OCI-LY3 (cell line): ENCODE measurements at regions not wholly inside any gene's neighbourhood (a gene's known extent, or its start where the extent isn't known, plus 50 kb on each side); places are given as distances from the start of the nearest gene placed in this dataset.

Experiments
- H2AFZ ChIP-seq: fragments of 200-600, 300-600 bp; shearing (Covaris generic); 2 replicates; pipeline ENCODE4 v1.6.0; 2014; ENCODE audit warnings: antibody characterized with exemption, low read depth, low read length
- H3K27ac ChIP-seq: fragments of 200-600, 300-600 bp; sonication (generic); 2 replicates; pipeline ENCODE4 v1.5.1; 2014; ENCODE audit warnings: mild to moderate bottlenecking, low read length, moderate library complexity, mixed read lengths
- H3K27me3 ChIP-seq: fragments of 200-600, 300-600 bp; sonication (generic); 2 replicates; pipeline ENCODE4 v1.6.1; 2014; ENCODE audit warnings: low read depth, low read length, mixed read lengths
- H3K36me3 ChIP-seq: fragments of 200-600, 300-600 bp; sonication (generic); replicated peaks from 2 replicates; pipeline ENCODE3; 2014; ENCODE audit warnings: low read depth, low read length, mixed read lengths
- H3K4me1 ChIP-seq: fragments of 300-600, 200-600 bp; sonication (generic); 2 replicates; pipeline ENCODE4 v1.6.1; 2014; ENCODE audit warnings: low read length, mixed read lengths
- H3K4me2 ChIP-seq: fragments of 200-600, 300-600 bp; sonication (generic); 2 replicates; pipeline ENCODE4 v1.6.1; 2014; ENCODE audit warnings: low read length, mixed read lengths
- H3K4me3 ChIP-seq: fragments of 300-600, 200-600 bp; sonication (generic); 2 replicates; pipeline ENCODE4 v1.5.1; 2014; ENCODE audit warnings: antibody characterized with exemption, mild to moderate bottlenecking, low read length, moderate library complexity
- H3K79me2 ChIP-seq: fragments of 300-600, 200-600 bp; shearing (Covaris generic); 2 replicates; pipeline ENCODE4 v1.6.1; 2014; ENCODE audit warnings: mild to moderate bottlenecking, low read length, mixed read lengths
- H3K9ac ChIP-seq: fragments of 300-600, 200-600 bp; shearing (Covaris generic); 2 replicates; pipeline ENCODE4 v1.6.0; 2014; ENCODE audit warnings: mild to moderate bottlenecking, low read length, moderate library complexity
- H3K9me3 ChIP-seq: fragments of 200-600, 300-600 bp; shearing (Covaris generic); 2 replicates; pipeline ENCODE4 v1.6.1; 2014; ENCODE audit warnings: low read length, mixed read lengths; ENCODE audit not compliant: insufficient read depth
- H4K20me1 ChIP-seq: fragments of 200-600, 300-600 bp; sonication (generic); 2 replicates; pipeline ENCODE4 v1.6.1; 2016; ENCODE audit warnings: low read length, mixed read lengths; ENCODE audit not compliant: insufficient read depth
- CTCF ChIP-seq: fragments of 200-600, 300-600 bp; sonication (generic); IDR thresholded peaks from 2 replicates; pipeline ENCODE4 v1.5.1; 2014; ENCODE audit warnings: antibody characterized with exemption, low read length, low read depth
- EZH2phosphoT487 ChIP-seq: fragments of 200-600 bp; shearing (Covaris generic); IDR thresholded peaks from 2 replicates; pipeline ENCODE4 v1.6.1; 2018; ENCODE audit warnings: antibody characterized with exemption, mixed run types, low read depth

GRCh38 chr9:90016272-90016671 is 411.5 kb downstream of the GADD45G start:
- Histone ChIP-seq H4K20me1 (no peaks in the 10 kb centered on the region), H3K4me1 (peaks cover 13% of the 10 kb centered on the region), H3K4me2 (no peak overlapping the region), H3K79me2 (no peaks in the 10 kb centered on the region), H3K36me3 (no peaks in the 10 kb centered on the region), H3K9ac (no peak overlapping the region), H3K4me3 (no peak overlapping the region), H2AFZ (no peak overlapping the region), H3K9me3 (no peaks in the 10 kb centered on the region), H3K27ac (no peak overlapping the region), H3K27me3 (peaks cover 6% of the 10 kb centered on the region; the same call in 1 of the 2 replicates)
- no peak for TF ChIP-seq EZH2phosphoT487
- no peak for TF ChIP-seq CTCF

- no peak overlapping the region for H3K4me3 ChIP-seq
- no peaks in the 10 kb centered on the region for H4K20me1 ChIP-seq
- no peak overlapping the region for H3K4me2 ChIP-seq
- no peaks in the 10 kb centered on the region for H3K36me3 ChIP-seq
- TF ChIP-seq CTCF (no peak), EZH2phosphoT487 (no peak)
- no peaks in the 10 kb centered on the region for H3K79me2 ChIP-seq
- 0 out of 2 replicates have a peak, but pooled peaks cover 6% of the 10 kb centered on the region for H3K9me3 ChIP-seq
- peaks cover 6% of the 10 kb centered on the region; the same call in 1 of the 2 replicates for H3K27me3 ChIP-seq
- H2AFZ ChIP-seq: no peak overlapping the region
- no peak overlapping the region for H3K9ac ChIP-seq
- H3K27ac ChIP-seq: no peak overlapping the region
- H3K4me1 ChIP-seq: peaks cover 15% of the 10 kb centered on the region
These were observed 412.9 kb downstream of the GADD45G start for GRCh38 chr9:90017679-90018078.

GRCh38 chr9:90018688-90019087 is 413.9 kb downstream of the GADD45G start:
- peaks cover 20% of the 10 kb centered on the region for H3K4me1 ChIP-seq
- no peak overlapping the region for H3K4me2 ChIP-seq
- no peak overlapping the region for H3K9ac ChIP-seq
- H4K20me1 ChIP-seq: no peaks in the 10 kb centered on the region
- H3K79me2 ChIP-seq: no peaks in the 10 kb centered on the region
- no peaks in the 10 kb centered on the region for H3K36me3 ChIP-seq
- H2AFZ ChIP-seq: no peak overlapping the region
- no peak overlapping the region for H3K4me3 ChIP-seq
- 0 out of 2 replicates have a peak, but pooled peaks cover 6% of the 10 kb centered on the region for H3K9me3 ChIP-seq
- H3K27me3 ChIP-seq: peaks cover 6% of the 10 kb centered on the region; the same call in 1 of the 2 replicates
- no peak overlapping the region for H3K27ac ChIP-seq
- TF ChIP-seq CTCF (no peak), EZH2phosphoT487 (no peak)

GRCh38 chr9:90019626-90020025 is 414.8 kb downstream of the GADD45G start:
- no peak overlapping the region for H3K4me3 ChIP-seq
- no peak overlapping the region for H2AFZ ChIP-seq
- H4K20me1 ChIP-seq: no peaks in the 10 kb centered on the region
- H3K4me1 ChIP-seq: peaks cover 29% of the 10 kb centered on the region
- no peak overlapping the region for H3K9ac ChIP-seq
- no peaks in the 10 kb centered on the region for H3K36me3 ChIP-seq
- no peak overlapping the region for H3K27ac ChIP-seq
- TF ChIP-seq EZH2phosphoT487: no peak
- TF ChIP-seq CTCF: no peak
- H3K4me2 ChIP-seq: no peak overlapping the region
- H3K27me3 ChIP-seq: peaks cover 6% of the 10 kb centered on the region; the same call in 1 of the 2 replicates
- 0 out of 2 replicates have a peak, but pooled peaks cover 6% of the 10 kb centered on the region for H3K9me3 ChIP-seq
- H3K79me2 ChIP-seq: no peaks in the 10 kb centered on the region
